ENCODE measurements at regions not wholly inside any gene's neighbourhood (a gene's known extent, or its start where the extent isn't known, plus 50 kb on each side); places are given as distances from the start of the nearest gene placed in this dataset.
A peak's percentile ranks its signal among the peaks of the same experiment; 100 is the strongest.

DNA sequence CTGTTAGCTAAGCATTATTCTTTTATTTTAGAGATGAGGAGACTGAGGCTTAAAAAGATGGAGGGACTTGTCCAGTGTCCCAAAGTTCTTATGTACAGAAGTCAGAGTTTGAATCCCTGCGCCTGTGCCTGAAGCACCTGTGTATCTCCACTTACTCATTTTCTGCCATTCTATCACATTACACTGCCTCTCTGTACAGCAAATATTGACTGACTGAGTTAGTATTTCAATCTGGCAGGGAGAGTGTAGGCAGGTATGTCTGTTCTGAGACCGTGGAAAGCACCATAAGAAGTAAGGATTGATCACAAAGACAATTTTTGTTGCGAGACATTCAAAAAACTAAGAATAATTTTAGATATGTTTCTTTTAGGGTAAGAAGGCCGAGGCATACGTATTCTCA lies 162.7 kb downstream of the KITLG start:
- DNase-seq (ENCODE audit: low spot score), result no peak

DNA sequence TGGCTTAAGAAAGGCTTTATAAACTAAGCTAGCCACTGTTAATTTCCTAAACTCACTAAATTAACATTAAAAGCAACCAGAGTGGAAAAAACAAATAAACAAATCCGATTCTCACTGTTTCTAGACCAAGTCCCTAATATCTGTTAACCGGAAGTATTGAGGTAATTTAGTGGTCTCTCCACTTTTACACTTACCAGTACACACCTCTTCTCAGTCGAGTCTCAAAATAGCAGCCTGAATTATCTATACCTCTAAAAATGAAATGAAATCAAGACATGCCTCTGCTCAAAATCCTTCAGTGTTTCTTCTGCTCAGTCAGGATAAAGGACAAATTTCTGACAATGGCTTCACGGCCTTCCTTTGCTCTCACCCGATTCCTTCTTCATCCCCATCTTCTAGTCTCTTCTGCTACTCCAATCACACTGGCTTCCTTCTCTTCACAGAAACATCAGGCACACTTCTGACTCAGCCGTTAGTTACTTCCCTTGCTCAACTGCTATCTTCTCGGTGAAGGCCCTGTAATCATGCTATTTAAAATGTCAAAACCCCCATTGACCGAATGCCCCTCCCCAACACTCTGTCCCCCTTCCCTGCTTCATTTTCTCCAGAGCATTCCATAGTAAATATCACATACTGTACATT lies 161.3 kb downstream of the KITLG start:
- DNase-seq (ENCODE audit: low spot score), result peak; percentile 52

GRCh38 chr12:88419794-88420193 lies 160.5 kb downstream of the KITLG start:
- peak; percentile 24 for DNase-seq (ENCODE audit: low spot score)

GRCh38 chr12:88420457-88420856 lies 159.8 kb downstream of the KITLG start:
- peak; percentile 75 for DNase-seq (ENCODE audit: low spot score)

- no peak for DNase-seq (ENCODE audit: low spot score)
Observed at GRCh38 chr12:88424791-88425730, 155.2 kb downstream of the KITLG start.

DNA sequence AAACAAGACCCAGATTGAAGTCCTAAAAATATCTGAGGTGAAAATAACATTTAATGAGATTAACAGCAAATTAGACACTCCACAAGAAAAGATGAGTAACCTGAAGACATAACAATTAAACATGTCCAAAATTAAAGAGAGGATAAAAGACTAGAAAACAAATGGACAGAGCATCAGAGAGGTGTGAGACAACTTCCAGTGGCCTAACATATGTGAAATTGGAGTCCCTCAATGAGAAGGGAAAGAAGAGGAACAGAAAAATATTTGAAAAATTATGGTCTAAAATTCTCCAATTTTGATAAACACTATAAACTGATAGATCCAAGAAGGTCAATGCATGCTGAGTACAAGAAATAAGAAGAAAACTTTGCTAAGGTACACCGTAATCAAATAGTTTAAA lies 151.9 kb downstream of the KITLG start:
- DNase-seq (ENCODE audit: low spot score), result no peak

DNA sequence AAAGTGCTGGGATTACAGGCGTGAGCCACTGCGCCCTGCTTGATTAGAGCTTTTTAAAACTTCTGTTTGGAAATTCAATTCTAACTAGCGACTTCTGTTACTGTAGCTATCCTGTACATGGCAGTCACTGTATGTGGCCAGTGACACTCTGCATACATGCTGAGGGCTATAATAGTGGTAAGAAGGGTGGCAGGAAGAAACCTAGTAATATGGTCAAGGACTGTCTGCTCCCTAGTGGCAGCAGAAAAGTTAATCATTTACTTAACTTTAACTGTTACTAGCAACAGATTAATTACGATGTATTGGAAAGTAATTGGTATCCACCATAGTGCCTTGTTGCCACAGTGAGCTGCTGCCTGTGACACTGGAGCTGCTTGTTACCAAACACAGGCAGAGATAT lies 149.0 kb downstream of the KITLG start:
- DNase-seq (ENCODE audit: low spot score), result no peak

- DNase-seq (ENCODE audit: low spot score), result peak; percentile 28
Observed at GRCh38 chr12:88432531-88433490, 147.5 kb downstream of the KITLG start.

- peak; percentile 27 for DNase-seq (ENCODE audit: low spot score)
Observed at GRCh38 chr12:88433997-88434703, 146.1 kb downstream of the KITLG start.

DNA sequence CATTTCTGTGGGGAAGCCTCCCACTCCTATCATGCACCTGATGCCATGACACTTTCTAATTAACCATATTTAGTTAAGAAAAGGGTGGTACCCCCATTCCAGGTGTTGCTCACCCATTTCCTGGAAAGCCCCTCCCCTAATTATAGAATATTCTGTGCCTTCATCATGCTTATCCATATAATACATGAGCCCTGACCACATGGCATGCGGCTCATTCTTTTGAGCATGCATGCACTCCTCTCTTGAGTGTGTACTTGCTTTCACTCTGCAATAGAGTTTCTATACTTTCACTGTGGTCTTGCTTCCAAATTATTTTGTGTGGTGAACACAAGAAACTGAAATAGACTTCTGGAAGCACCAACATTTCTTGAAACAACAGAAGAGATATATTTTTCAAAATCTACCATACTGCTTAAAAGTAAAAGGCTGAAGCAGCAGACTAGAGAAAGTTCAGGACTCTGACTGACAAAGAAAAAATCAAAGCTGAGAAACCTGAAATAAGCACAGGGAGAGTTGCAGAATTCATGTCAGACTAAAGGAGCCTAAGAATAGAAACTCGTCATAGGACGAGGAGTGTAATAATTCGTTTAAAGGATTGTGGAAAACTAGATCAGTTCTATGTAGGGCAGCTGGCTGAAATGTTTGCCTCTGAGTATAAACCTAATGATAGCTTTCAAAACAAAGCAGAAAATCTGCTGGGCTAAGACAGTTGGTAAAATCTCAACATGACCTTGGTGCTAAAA lies 144.8 kb downstream of the KITLG start:
- no peak for DNase-seq (ENCODE audit: low spot score)

DNA sequence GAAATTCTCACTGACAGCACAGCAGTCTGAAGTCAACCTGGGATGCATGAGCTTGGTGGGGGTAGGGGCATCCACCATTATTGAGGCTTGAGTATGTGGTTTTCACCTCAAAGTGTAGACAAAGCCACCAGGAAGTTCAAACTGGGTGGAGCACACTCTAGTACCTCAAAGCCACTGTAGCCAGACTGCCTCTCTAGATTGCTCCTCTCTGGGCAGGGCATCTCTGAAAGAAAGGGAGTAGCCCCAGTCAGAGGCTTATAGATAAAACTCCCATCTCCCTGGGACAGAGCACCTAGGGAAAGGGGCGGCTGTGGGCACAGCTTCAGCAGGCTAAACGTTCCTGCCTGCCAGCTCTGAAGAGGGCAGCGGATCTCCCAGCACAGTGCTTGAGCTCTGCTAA lies 143.0 kb downstream of the KITLG start:
- DNase-seq (ENCODE audit: low spot score), result no peak
